ENCODE measurements at regions not wholly inside any gene's neighbourhood (a gene's known extent, or its start where the extent isn't known, plus 50 kb on each side); places are given as distances from the start of the nearest gene placed in this dataset.

GRCh38 chr10:54908019-54908418 is 107.0 kb upstream of the PCDH15 start (continued):
- TF ChIP-seq BCLAF1 (IDR thresholded peaks at IDR 0.05) (no peak), ZNF687 (IDR thresholded peaks at IDR 0.05) (no peak), SP1 (IDR thresholded peaks at IDR 0.05; ENCODE audit: low read depth, low read length) (no peak), HCFC1 (IDR thresholded peaks at IDR 0.05; ENCODE audit: low read length) (no peak), PAX5 (IDR thresholded peaks at IDR 0.05; ENCODE audit: borderline replicate concordance, low read depth, low read length) (no peak), GABPA (IDR thresholded peaks at IDR 0.05; ENCODE audit: low read depth) (no peak), ZZZ3 (IDR thresholded peaks at IDR 0.05; ENCODE audit: control insufficient read depth, insufficient read length, low read depth) (no peak), CBX5 (IDR thresholded peaks at IDR 0.05; ENCODE audit: low read depth) (no peak), ATF7 (IDR thresholded peaks at IDR 0.05; ENCODE audit: low read depth) (no peak), RB1 (IDR thresholded peaks at IDR 0.05; ENCODE audit: borderline replicate concordance) (no peak), RELB (IDR thresholded peaks at IDR 0.05; ENCODE audit: low read depth) (no peak)
